ENCODE measurements at regions not wholly inside any gene's neighbourhood (a gene's known extent, or its start where the extent isn't known, plus 50 kb on each side); places are given as distances from the start of the nearest gene placed in this dataset.
"Not testable (repeated sequence)": the region's sequence is repeated elsewhere in the genome, so short reads cannot be mapped to it uniquely, and the experiment has no call there.

DNA sequence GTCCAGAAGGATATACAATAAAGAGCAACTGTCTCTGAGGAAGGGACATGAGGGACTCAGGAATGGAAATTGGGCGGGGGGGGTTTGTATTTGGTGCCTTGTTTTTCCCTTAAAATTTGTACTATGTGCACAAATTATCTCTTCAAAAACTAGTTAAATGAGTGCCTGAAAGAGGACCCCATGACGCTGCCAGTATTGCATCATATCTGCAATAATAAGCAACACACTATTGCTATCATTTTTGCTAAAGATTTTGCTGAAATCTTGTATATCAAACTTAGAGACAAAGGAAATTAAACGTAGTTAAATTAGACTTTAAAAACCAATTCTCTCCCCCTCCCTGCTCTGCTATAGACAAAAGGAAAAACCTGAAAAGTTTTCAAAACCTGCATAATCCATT lies 89.7 kb upstream of the SLC30A5 start:
- DNase-seq = no peak

GRCh38 chr5:69004676-69005075 lies 89.1 kb upstream of the SLC30A5 start:
- no peak for DNase-seq

- no peak for DNase-seq
These were observed 87.8 kb upstream of the SLC30A5 start for GRCh38 chr5:69006030-69006429.

DNA sequence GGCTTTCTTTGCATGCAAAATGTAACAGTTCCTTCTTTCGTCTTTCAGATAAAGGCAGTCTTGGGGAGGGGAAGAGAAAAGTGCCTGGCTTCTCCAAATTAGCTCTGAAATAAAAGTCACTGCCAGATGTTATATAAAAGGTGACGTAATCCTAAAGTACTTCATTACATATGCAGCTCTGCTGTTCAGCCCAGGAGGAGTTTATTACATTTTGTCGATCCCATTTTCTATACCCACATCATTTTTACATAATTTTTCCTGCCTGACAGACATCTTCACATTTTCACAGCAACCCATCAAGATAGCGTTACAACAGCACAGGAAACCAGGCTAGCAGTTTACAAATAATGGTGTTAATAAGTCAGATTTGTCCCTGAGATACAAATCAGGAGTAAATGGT lies 86.7 kb upstream of the SLC30A5 start:
- DNase-seq = no peak

GRCh38 chr5:69007726-69008368 lies 86.0 kb upstream of the SLC30A5 start:
- DNase-seq = peak; percentile 60

DNA sequence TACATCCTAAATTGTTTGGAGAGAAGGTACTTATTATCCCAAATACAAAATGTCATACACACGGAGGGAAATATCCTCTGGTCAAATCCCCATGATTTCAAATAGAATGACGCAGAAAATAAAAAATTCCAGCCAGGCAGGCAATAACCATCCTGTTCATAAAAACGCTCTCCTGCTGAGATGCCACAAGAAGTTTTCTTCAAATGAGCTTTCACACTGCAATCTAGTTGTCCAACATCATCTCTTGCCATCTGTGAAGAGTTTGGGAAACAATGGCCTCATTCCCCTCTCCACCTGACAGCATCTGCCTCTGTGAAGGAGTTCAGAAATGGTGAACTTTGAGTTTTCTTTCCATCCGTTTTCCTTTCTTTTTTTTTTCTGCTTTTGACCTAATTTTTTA lies 83.3 kb upstream of the SLC30A5 start:
- no peak for DNase-seq

GRCh38 chr5:69011910-69012309 lies 81.9 kb upstream of the SLC30A5 start:
- peak; percentile 15 for DNase-seq

GRCh38 chr5:69013481-69013880 lies 80.3 kb upstream of the SLC30A5 start:
- no peak for DNase-seq

DNA sequence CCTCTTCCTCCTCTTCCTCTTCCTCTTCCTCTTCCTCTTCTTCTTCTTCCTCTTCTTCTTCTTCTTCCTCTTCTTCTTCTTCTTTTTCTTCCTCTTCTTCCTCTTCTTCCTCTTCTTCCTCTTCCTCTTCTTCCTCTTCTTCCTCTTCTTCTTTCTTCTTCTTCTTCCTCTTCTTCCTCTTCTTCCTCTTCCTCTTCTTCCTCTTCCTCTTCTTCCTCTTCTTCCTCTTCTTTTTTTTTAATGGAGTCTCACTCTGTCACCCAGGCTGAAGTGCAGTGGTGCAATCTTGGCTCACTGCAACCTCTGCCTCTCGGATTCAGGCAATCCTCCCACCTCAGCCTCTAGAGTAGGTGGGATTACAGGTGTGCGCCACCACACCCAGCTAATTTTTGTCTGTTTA lies 79.8 kb upstream of the SLC30A5 start:
- not testable (repeated sequence) for DNase-seq

DNA sequence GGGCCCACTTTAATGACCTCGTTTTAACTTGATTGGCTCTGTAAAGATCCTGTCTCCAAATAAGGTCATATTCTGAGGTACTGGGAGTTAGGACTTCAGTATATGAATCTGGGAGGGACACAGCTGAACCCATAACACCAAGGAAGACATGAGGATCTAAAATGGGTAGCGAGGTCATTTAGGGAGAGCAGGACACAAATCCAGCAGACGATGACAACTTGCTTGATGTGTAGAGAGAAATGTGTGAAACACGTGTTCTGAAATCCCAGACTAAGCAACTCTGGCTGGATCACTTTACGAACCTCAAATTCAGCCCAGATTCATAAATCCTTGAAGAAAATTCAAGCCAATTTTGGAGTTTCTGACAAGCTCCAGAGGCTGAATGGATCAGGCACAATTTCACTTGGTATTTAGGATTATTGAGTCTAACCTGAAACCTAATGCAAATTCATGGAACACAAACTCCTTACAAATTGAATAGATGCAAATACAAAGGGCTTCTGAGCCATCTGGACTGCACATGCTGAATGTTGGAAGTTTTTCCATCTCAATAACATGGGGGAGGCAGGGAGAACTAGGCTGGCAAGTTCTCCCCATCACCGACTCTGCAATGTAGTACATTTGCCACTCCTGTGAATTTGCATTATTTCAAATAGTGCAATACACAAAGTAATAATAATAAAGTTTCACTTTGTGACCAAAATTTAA lies 74.0 kb upstream of the SLC30A5 start:
- DNase-seq = no peak

- DNase-seq = peak; percentile 66
These were observed 69.6 kb upstream of the SLC30A5 start for GRCh38 chr5:69024241-69024651.

GRCh38 chr5:69029292-69029691 lies 64.5 kb upstream of the SLC30A5 start:
- no peak for DNase-seq

GRCh38 chr5:69030358-69031062 lies 63.3 kb upstream of the SLC30A5 start:
- no peak for DNase-seq

DNA sequence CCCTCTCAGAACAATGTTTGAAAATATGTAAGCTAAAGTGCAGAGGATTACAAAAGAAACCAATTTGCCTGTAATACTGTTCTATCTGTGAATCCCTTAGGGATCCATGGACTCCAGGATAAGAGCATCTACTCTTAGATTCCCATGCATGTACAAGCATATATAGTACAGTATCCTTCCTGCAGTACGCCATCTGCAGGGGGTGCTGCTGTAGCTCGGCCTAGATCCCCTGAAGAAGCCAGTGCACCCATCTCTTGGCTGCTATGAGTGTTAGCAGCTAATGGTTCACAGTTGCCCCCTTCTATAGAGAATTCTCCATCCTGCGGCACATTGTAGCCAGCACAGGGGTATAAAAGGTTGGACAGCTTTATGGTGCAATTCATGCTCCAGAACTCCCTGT lies 61.8 kb upstream of the SLC30A5 start:
- DNase-seq = no peak

DNA sequence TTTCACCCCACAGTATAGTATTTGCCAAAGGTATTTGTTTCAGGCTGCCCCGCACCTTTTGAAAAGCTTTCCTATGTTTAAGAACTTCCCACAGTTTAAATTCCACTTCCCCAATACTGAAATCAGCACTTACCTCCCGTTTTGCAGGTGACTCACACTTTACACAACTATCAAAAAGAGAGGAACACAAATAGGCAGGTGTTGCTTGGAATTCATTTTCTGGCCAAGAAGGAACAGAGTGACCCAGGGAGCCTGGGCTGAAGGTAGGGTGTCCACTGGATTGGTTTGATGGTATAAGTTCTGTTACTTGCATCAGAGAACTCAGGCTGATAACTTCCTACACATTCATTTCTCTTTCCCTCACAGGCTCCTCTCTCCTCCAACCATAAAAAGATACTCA lies 60.1 kb upstream of the SLC30A5 start:
- no peak for DNase-seq

- no peak for DNase-seq
These were observed 58.9 kb upstream of the SLC30A5 start for GRCh38 chr5:69034898-69035297.

DNA sequence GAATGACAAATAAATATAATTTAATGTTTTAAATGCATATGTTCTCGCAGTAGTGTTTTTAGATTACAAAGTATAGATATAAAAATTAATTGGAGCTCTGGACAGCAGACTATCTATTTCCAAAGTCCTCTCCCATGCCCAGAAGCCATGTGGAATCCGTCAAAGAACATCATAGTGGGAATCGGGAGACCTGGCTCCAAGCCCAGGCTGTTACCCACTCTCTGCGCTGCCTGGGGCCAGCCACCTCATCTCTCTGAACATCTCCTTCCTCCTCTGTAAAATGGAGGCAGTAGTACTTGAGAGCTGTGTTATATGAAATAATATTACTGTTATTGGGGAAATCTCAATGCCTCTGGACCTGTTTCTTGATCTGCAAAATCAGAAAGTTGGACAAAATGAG lies 58.1 kb upstream of the SLC30A5 start:
- DNase-seq = no peak

GRCh38 chr5:69038539-69038938 lies 55.3 kb upstream of the SLC30A5 start:
- no peak for DNase-seq

- no peak for DNase-seq
These were observed 54.0 kb upstream of the SLC30A5 start for GRCh38 chr5:69039829-69040228.

GRCh38 chr5:69042500-69042899 lies 51.3 kb upstream of the SLC30A5 start:
- no peak for DNase-seq

DNA sequence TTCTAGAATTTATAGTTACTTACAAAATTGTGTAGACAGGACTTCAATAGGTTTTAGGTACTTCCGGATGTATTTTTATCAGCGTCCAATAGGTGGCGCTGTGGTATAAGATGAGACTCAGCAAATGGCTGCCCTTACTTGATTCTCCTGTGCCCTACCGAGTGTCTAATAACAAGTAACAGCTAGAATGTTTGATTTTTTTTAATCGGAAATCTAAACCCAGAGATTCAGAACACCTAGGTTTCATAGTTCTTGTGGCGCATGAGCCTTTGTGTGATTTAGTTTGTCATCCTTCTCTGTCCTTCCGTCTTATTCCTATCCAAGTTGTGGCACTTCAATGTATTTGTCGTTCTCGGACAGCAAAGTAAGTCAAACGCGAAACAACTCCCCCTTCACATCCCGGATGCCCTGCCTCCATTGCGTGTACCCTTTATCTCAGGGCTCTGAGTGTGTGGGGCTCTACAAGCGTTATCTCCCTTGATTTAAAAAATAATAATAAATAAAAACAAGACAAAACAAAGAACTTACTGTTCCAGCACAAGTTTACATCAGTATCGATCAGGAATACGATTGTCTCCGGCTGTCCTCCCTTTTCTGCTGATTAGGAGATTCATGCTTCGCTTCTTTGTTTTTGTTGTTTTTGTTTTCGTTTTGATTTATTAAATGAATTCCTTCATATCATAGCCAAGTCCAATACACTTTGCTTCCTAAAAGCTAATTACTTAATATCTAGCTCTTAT lies 50.7 kb upstream of the SLC30A5 start:
- peak; percentile 97 for DNase-seq

- no peak for DNase-seq
These were observed 50.2 kb upstream of the SLC30A5 start for GRCh38 chr5:69043655-69043996.

All from dermis blood vessel endothelial cell (primary cell).